PFSK-1 (cell line): ENCODE measurements at regions not wholly inside any gene's neighbourhood (a gene's known extent, or its start where the extent isn't known, plus 50 kb on each side); places are given as distances from the start of the nearest gene placed in this dataset.

Experiments
- FOXP2 ChIP-seq: optimal IDR thresholded peaks from 2 replicates; pipeline ENCODE3; 2011; ENCODE audit warnings: borderline replicate concordance, control low read depth, inconsistent platforms; ENCODE audit not compliant: insufficient read depth; ENCODE audit errors: extremely low read length, extremely low read depth
- POLR2AphosphoS5 ChIP-seq: IDR thresholded peaks from 2 replicates; pipeline ENCODE4 v1.6.1; 2012; ENCODE audit warnings: low read depth, mild to moderate bottlenecking, control low read depth, low read length, moderate library complexity
- REST ChIP-seq, 2 experiments: IDR thresholded peaks; 2 replicates each; pipeline versions ENCODE4 v1.6.1 to v1.8.0; 2011 to 2012; ENCODE audit warnings: low read depth in 2 of 2, low read length in 2 of 2, control low read depth in 1 of 2, inconsistent platforms in 1 of 2, mild to moderate bottlenecking in 1 of 2, moderate library complexity in 1 of 2; ENCODE audit not compliant: insufficient read depth in 1 of 2
- SIN3A ChIP-seq: IDR thresholded peaks from 2 replicates; pipeline ENCODE4 v1.6.1; 2012; ENCODE audit warnings: mild to moderate bottlenecking, low read length, moderate library complexity, borderline replicate concordance; ENCODE audit not compliant: insufficient read depth
- TAF1 ChIP-seq: IDR thresholded peaks from 2 replicates; pipeline ENCODE4 v1.6.1; 2012; ENCODE audit warnings: low read length, control low read depth, borderline replicate concordance; ENCODE audit not compliant: insufficient read depth

GRCh38 chr4:178309890-178310289 is 867.7 kb upstream of the AGA start:
- TF ChIP-seq POLR2AphosphoS5: no peak
- TF ChIP-seq TAF1: no peak
- TF ChIP-seq REST (IDR thresholded peaks at IDR 0.05; ENCODE audit: insufficient read depth in 1 of 2, low read depth in 2 of 2, low read length in 2 of 2): no peak
- TF ChIP-seq FOXP2: no peak
- TF ChIP-seq SIN3A: no peak
